ENCODE measurements at regions not wholly inside any gene's neighbourhood (a gene's known extent, or its start where the extent isn't known, plus 50 kb on each side); places are given as distances from the start of the nearest gene placed in this dataset.

- TF ChIP-seq EZH2 (IDR thresholded peaks at IDR 0.05; ENCODE audit: borderline replicate concordance, low read length) = no peak
- TF ChIP-seq CTCF (IDR thresholded peaks at IDR 0.05; ENCODE audit: low read length) = no peak
Observed at GRCh38 chr4:104404361-104404760, 90.3 kb downstream of the CXXC4 start.

Data from OCI-LY1 (cell line).